Spleen (tissue), 11 donors: ENCODE measurements at regions not wholly inside any gene's neighbourhood (a gene's known extent, or its start where the extent isn't known, plus 50 kb on each side); places are given as distances from the start of the nearest gene placed in this dataset.
"Not testable (repeated sequence)": the region's sequence is repeated elsewhere in the genome, so short reads cannot be mapped to it uniquely, and the experiment has no call there.

Experiments
- DNase-seq: peaks from one replicate; pipeline ENCODE4 v3.0.0-alpha.2; 2020
- H3K27ac ChIP-seq, 8 donors: fragments of 200-600 bp; sonication (generic) in 7 of 8; 1 replicate in 4 of 8; 2 replicates in 4 of 8; pipeline versions ENCODE4 v1.5.0 to v1.8.0; 2016 to 2021; ENCODE audit warnings: inconsistent platforms in 4 of 8, mild to moderate bottlenecking in 4 of 8, moderate library complexity in 1 of 8
- H3K27me3 ChIP-seq, 7 donors: fragments of 200-600 bp; sonication (generic) in 6 of 7; replicated peaks in 1 of 7; 1 replicate in 4 of 7; 2 replicates in 3 of 7; pipeline versions ENCODE4 v1.5.0 to v1.8.0; 2016 to 2021; ENCODE audit warnings: inconsistent platforms in 3 of 7, mild to moderate bottlenecking in 1 of 7
- H3K36me3 ChIP-seq, 6 donors: fragments of 200-600 bp; sonication (generic) in 5 of 6; 1 replicate in 4 of 6; 2 replicates in 2 of 6; pipeline versions ENCODE4 v1.5.0 to v1.8.0; 2016 to 2021; ENCODE audit warnings: inconsistent platforms in 2 of 6
- H3K4me1 ChIP-seq, 6 donors: fragments of 200-600 bp; sonication (generic) in 5 of 6; 1 replicate in 3 of 6; 2 replicates in 3 of 6; pipeline versions ENCODE4 v1.5.0 to v1.8.0; 2016 to 2021; ENCODE audit warnings: inconsistent platforms in 3 of 6
- H3K4me3 ChIP-seq, 8 donors: fragments of 200-600 bp; sonication (generic) in 7 of 8; 1 replicate in 4 of 8; 2 replicates in 4 of 8; pipeline versions ENCODE4 v1.5.0 to v1.8.0; 2016 to 2021; ENCODE audit warnings: inconsistent platforms in 4 of 8, mild to moderate bottlenecking in 4 of 8, moderate library complexity in 2 of 8
- H3K9me3 ChIP-seq, 8 donors: fragments of 200-600 bp; sonication (generic) in 7 of 8; 1 replicate in 4 of 8; 2 replicates in 4 of 8; pipeline versions ENCODE4 v1.5.0 to v1.8.0; 2016 to 2021; ENCODE audit warnings: inconsistent platforms in 4 of 8
- POLR2A ChIP-seq, 3 donors: fragments of 450-650 bp; IDR thresholded peaks; one replicate each; pipeline ENCODE4 v1.5.1; 2017; ENCODE audit warnings: antibody characterized with exemption in 3 of 3, mild to moderate bottlenecking in 1 of 3
- POLR2AphosphoS5 ChIP-seq, 3 donors: sonication (generic); formaldehyde crosslinking; IDR thresholded peaks; one replicate each; pipeline ENCODE4 v1.5.1; 2017; ENCODE audit warnings: antibody characterized with exemption in 3 of 3
- WGBS, 5 donors: extraction: QIAGEN DNeasy Blood & Tissue Kit in 3 of 5; methylation state at CpG; one replicate each; pipeline versions ENCODE4 v1.1.5 to v1.1.7; 2013 to 2018; 5-methylcytosine and 5-hydroxymethylcytosine counted together
- intact Hi-C: fragments of 100-400 bp; cut with DNase I; formaldehyde crosslinking; loops from one replicate; pipeline ENCODE4 v1.15.0; 2023; ENCODE audit warnings: low total_unique reads
- TF ChIP-seq, protein P1 (sequence below), 11 experiments: fragments of 200-600 bp in 7 of 11; fragments of 450-650 bp in 4 of 11; sonication (generic) in 4 of 11; IDR thresholded peaks in 8 of 11; conservative IDR thresholded peaks in 3 of 11; 1 replicate in 7 of 11; 2 replicates in 4 of 11; pipeline versions ENCODE4 v1.4.0 to v1.8.0; 2016 to 2021; ENCODE audit warnings: antibody characterized with exemption in 11 of 11, inconsistent platforms in 4 of 11, mild to moderate bottlenecking in 1 of 11
- donor health status: healthy with polysubstance abuse.
- donor health status: DM: no; HTN: no; CAD: no; lungs with moderate emphysema.
- donor health status: DM: no; HTN: no; CAD: no.
- donor health status: Bipolar disorder and iron deficiency.
- donor health status: healthy.
- donor health status: DM: no; HTN: no; CAD: no.
- donor health status: DM: yes; HTN: yes; CAD: no.

DNA sequence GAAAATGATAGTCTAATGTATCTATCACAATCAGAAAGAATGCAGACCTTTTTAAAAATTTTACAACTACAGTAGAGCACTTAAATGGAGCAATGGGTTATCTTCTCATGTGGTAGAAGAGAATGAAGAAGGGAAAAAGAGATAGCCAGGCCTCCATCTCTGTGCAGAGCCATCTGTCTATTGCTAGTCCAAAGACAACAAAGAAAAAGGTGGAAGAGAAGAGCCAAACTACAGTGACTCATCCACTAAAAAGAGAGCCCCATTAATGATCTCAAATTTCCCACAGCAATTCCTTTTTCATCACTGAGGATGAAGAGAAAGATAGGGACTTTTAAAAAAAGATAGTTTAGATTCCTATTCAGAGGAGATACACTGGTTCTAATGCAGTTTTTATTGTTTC, 232.9 kb downstream of the ATXN7L3B start:
- no peaks in the 10 kb centered on the region for H3K9me3 ChIP-seq
- H3K4me3 ChIP-seq, result no peak overlapping the region
- no peak for DNase-seq
- TF ChIP-seq POLR2AphosphoS5 (IDR thresholded peaks at IDR 0.05) (no peak), POLR2A (IDR thresholded peaks at IDR 0.05) (no peak)
- TF ChIP-seq, protein P1, sequence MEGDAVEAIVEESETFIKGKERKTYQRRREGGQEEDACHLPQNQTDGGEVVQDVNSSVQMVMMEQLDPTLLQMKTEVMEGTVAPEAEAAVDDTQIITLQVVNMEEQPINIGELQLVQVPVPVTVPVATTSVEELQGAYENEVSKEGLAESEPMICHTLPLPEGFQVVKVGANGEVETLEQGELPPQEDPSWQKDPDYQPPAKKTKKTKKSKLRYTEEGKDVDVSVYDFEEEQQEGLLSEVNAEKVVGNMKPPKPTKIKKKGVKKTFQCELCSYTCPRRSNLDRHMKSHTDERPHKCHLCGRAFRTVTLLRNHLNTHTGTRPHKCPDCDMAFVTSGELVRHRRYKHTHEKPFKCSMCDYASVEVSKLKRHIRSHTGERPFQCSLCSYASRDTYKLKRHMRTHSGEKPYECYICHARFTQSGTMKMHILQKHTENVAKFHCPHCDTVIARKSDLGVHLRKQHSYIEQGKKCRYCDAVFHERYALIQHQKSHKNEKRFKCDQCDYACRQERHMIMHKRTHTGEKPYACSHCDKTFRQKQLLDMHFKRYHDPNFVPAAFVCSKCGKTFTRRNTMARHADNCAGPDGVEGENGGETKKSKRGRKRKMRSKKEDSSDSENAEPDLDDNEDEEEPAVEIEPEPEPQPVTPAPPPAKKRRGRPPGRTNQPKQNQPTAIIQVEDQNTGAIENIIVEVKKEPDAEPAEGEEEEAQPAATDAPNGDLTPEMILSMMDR (IDR thresholded peaks at IDR 0.05 in 8 of 11, conservative IDR thresholded peaks at IDR 0.05 in 3 of 11), result no peak
- no peaks in the 10 kb centered on the region for H3K4me1 ChIP-seq
- H3K27me3 ChIP-seq, result no peaks in the 10 kb centered on the region
- intact Hi-C loops, result no loop called here
- H3K36me3 ChIP-seq, result no peaks in the 10 kb centered on the region
- H3K27ac ChIP-seq, result no peak overlapping the region

DNA sequence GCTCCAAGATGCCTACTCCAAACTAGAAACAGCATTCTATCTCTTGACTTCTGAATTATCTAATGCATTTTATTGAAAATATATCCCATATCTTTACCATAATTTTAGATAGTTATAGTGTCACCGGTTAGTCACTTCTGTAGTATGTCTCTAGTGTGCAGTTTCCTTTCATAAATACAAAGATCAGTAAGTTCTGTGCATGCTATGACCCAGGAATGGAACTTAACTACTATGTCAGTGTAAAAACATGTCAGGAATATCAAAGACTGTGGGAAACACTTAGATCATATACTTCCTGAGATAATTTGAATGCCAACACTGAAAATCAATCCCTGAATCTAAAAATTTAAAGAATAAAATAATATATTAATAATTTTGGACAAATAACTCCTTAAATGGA, 237.6 kb downstream of the ATXN7L3B start:
- DNase-seq, result no peak
- Histone ChIP-seq H3K9me3 (no peaks in the 10 kb centered on the region), H3K27ac (no peak overlapping the region), H3K4me3 (no peak overlapping the region), H3K4me1 (no peaks in the 10 kb centered on the region), H3K36me3 (no peaks in the 10 kb centered on the region), H3K27me3 (no peaks in the 10 kb centered on the region)
- WGBS, 5 donors, result 85 to 95% (median 86%) methylated on average over 1 of the region's 1 CpG
- TF ChIP-seq POLR2A (IDR thresholded peaks at IDR 0.05) (no peak), POLR2AphosphoS5 (IDR thresholded peaks at IDR 0.05) (no peak)
- TF ChIP-seq, protein P1 (IDR thresholded peaks at IDR 0.05 in 8 of 11, conservative IDR thresholded peaks at IDR 0.05 in 3 of 11), result no peak
- intact Hi-C loops, result no loop called here

DNA sequence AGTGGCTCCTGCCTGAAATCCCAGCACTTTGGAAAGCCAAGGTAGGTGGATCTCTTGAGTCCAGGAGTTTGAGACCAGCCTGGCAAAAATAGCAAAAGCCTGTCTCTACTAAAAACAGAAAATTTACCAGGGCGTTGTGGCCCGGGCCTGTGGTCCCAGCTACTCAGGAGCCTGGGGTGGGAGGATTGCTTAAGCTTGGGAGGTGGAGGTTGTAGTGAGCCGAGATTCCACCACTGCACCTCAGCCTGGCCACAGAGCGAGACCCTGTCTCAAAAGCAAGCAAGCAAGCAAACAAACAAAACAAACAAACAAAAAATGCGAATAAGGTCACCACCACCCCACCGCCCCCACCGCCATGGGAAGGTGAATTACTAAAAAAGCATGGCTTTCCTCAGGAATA, 238.7 kb downstream of the ATXN7L3B start:
- WGBS, 5 donors, result 80 to 93% (median 90%) methylated on average over 7 of the region's 7 CpGs
- Histone ChIP-seq H3K4me1 (no peaks in the 10 kb centered on the region), H3K9me3 (no peaks in the 10 kb centered on the region), H3K36me3 (no peaks in the 10 kb centered on the region), H3K27me3 (no peaks in the 10 kb centered on the region), H3K4me3 (no peak overlapping the region), H3K27ac (no peak overlapping the region)
- TF ChIP-seq POLR2A (IDR thresholded peaks at IDR 0.05) (no peak), POLR2AphosphoS5 (IDR thresholded peaks at IDR 0.05) (no peak)
- TF ChIP-seq, protein P1 (IDR thresholded peaks at IDR 0.05 in 8 of 11, conservative IDR thresholded peaks at IDR 0.05 in 3 of 11), result no peak
- DNase-seq, result no peak
- intact Hi-C loops, result no loop called here

DNA sequence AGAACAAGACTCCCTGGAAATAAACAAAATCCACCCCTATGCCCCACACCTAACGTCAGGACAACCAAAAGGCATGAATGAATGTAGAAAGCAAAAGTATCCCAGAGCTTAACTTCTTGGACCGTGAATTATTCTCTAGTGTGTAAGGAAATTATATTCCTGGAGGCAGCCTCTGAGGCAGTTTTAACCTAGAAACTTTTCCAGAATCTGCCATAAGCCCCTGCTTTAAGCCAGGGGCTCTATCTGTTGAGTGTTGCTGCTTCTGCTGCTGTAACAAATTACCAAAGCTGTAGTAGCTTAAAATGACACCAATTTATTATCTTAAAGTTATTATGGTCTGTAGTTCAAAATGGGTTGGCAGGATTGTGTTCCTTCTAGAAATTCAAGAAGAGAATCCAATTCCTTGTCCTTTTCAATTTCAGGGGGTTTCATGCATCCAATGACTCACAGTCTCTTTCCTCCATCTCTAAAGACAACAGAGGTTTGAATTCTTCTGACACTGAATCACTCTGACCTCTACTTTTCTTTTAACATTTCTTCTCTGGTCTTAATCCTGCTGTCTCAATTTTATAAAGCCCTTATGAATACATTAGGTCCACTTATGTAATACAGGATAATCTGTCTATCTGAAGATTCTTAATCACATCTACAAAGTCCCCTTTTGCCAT, 242.7 kb downstream of the ATXN7L3B start:
- Histone ChIP-seq H3K9me3 (no peaks in the 10 kb centered on the region), H3K4me3 (no peak overlapping the region), H3K27ac (no peak overlapping the region), H3K27me3 (no peaks in the 10 kb centered on the region), H3K36me3 (no peaks in the 10 kb centered on the region), H3K4me1 (no peaks in the 10 kb centered on the region)
- intact Hi-C loops, result no loop called here
- DNase-seq, result no peak
- TF ChIP-seq POLR2AphosphoS5 (IDR thresholded peaks at IDR 0.05) (no peak), POLR2A (IDR thresholded peaks at IDR 0.05) (no peak)
- TF ChIP-seq, protein P1 (IDR thresholded peaks at IDR 0.05 in 8 of 11, conservative IDR thresholded peaks at IDR 0.05 in 3 of 11), result no peak
- 71 to 95% (median 75%) methylated on average over 2 of the region's 2 CpGs for WGBS, 5 donors

DNA sequence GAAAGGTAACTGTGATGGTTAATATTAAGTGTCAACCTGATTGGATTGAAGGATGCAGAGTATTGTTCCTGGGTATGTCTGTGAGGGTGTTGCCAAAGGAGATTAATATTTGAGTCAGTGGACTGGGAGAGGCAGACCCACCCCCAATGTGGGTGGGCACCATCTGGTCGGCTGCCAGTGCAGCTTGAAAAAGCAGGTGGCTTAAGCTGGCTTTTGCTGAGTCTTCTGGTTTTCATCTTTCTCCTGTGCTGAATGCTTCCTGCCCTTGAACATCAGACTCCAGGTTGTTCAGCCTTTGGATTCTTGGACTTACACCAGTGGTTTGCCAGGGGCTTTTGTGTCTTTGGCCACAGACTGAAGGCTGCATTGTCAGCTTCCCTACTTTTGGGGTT, 243.2 kb downstream of the ATXN7L3B start:
- H3K36me3 ChIP-seq, H3K4me1 ChIP-seq, intact Hi-C loops, H3K27ac ChIP-seq, H3K4me3 ChIP-seq, H3K9me3 ChIP-seq, DNase-seq, H3K27me3 ChIP-seq: not testable (repeated sequence)
- 25 to 69% (median 52%) methylated on average over 1 of the region's 1 CpG for WGBS, 5 donors
